ENCODE measurements at regions not wholly inside any gene's neighbourhood (a gene's known extent, or its start where the extent isn't known, plus 50 kb on each side); places are given as distances from the start of the nearest gene placed in this dataset.

- H3K27me3 Mint-ChIP-seq (ENCODE audit: low read depth) = no peaks in the 10 kb centered on the region
- TF ChIP-seq CTCF (conservative IDR thresholded peaks at IDR 0.05) = no peak
- H3K36me3 Mint-ChIP-seq (ENCODE audit: low read depth) = peaks cover 3% of the 10 kb centered on the region
- no peak overlapping the region for H3K27ac Mint-ChIP-seq (ENCODE audit: unreplicated experiment)
- H3K4me3 Mint-ChIP-seq = no peak overlapping the region
- peaks cover 6% of the 10 kb centered on the region for H3K9me3 Mint-ChIP-seq
- peaks cover 8% of the 10 kb centered on the region for H3K4me1 Mint-ChIP-seq
- DNase-seq (ENCODE audit: low read depth, low spot score) = no peak
These were observed 305.9 kb upstream of the MGMT start for GRCh38 chr10:129161150-129161549.

GRCh38 chr10:129163531-129163930, 303.5 kb upstream of the MGMT start:
- Mint-ChIP-seq H3K36me3 (ENCODE audit: low read depth) (no peaks in the 10 kb centered on the region), H3K9me3 (no peaks in the 10 kb centered on the region), H3K27me3 (ENCODE audit: low read depth) (no peaks in the 10 kb centered on the region), H3K27ac (ENCODE audit: unreplicated experiment) (no peak overlapping the region), H3K4me3 (no peak overlapping the region), H3K4me1 (peaks cover 9% of the 10 kb centered on the region)
- TF ChIP-seq CTCF (conservative IDR thresholded peaks at IDR 0.05) = no peak
- no peak for DNase-seq (ENCODE audit: low read depth, low spot score)

GRCh38 chr10:129165076-129165720, 301.8 kb upstream of the MGMT start:
- H3K27ac Mint-ChIP-seq (ENCODE audit: unreplicated experiment) = peak overlapping the region; percentile 9

GRCh38 chr10:129165770-129166169, 301.3 kb upstream of the MGMT start:
- H3K4me3 Mint-ChIP-seq = no peak overlapping the region
- no peak for TF ChIP-seq CTCF (conservative IDR thresholded peaks at IDR 0.05)
- no peaks in the 10 kb centered on the region for H3K27me3 Mint-ChIP-seq (ENCODE audit: low read depth)
- no peaks in the 10 kb centered on the region for H3K36me3 Mint-ChIP-seq (ENCODE audit: low read depth)
- peak overlapping the region; percentile 36 for H3K27ac Mint-ChIP-seq (ENCODE audit: unreplicated experiment)
- no peak for DNase-seq (ENCODE audit: low read depth, low spot score)
- peaks cover 14% of the 10 kb centered on the region for H3K4me1 Mint-ChIP-seq
- H3K9me3 Mint-ChIP-seq = no peaks in the 10 kb centered on the region

More at GRCh38 chr10:129165076-129165720, 301.8 kb upstream of the MGMT start:
- peaks cover 15% of the 10 kb centered on the region for H3K4me1 Mint-ChIP-seq
- DNase-seq (ENCODE audit: low read depth, low spot score) = no peak
- no peak overlapping the region for H3K4me3 Mint-ChIP-seq
- TF ChIP-seq CTCF (conservative IDR thresholded peaks at IDR 0.05) = no peak
- no peaks in the 10 kb centered on the region for H3K36me3 Mint-ChIP-seq (ENCODE audit: low read depth)
- no peaks in the 10 kb centered on the region for H3K27me3 Mint-ChIP-seq (ENCODE audit: low read depth)
- H3K9me3 Mint-ChIP-seq = no peaks in the 10 kb centered on the region

GRCh38 chr10:129168660-129169059, 298.4 kb upstream of the MGMT start:
- no peak for DNase-seq (ENCODE audit: low read depth, low spot score)
- Mint-ChIP-seq H3K27me3 (ENCODE audit: low read depth) (no peaks in the 10 kb centered on the region), H3K4me3 (no peak overlapping the region), H3K36me3 (ENCODE audit: low read depth) (no peaks in the 10 kb centered on the region), H3K27ac (ENCODE audit: unreplicated experiment) (no peak overlapping the region), H3K9me3 (no peaks in the 10 kb centered on the region), H3K4me1 (peaks cover 7% of the 10 kb centered on the region)
- TF ChIP-seq CTCF (conservative IDR thresholded peaks at IDR 0.05) = no peak

Measured in neural crest cell (in vitro differentiated cells).